IPS-18a (cell line): ENCODE measurements at regions not wholly inside any gene's neighbourhood (a gene's known extent, or its start where the extent isn't known, plus 50 kb on each side); places are given as distances from the start of the nearest gene placed in this dataset.

Experiments used
- H3K27ac ChIP-seq: one replicate; pipeline ENCODE4 v1.5.1; 2013; ENCODE audit warnings: low read length
- H3K27me3 ChIP-seq: one replicate; pipeline ENCODE4 v1.6.1; 2013; ENCODE audit warnings: mild to moderate bottlenecking, low read length; ENCODE audit not compliant: control insufficient read depth, insufficient read depth
- H3K36me3 ChIP-seq: one replicate; pipeline ENCODE4 v1.6.1; 2013; ENCODE audit warnings: low read depth, low read length; ENCODE audit not compliant: control insufficient read depth
- H3K4me1 ChIP-seq: one replicate; pipeline ENCODE4 v1.6.1; 2013; ENCODE audit warnings: low read depth, low read length; ENCODE audit not compliant: control insufficient read depth
- H3K4me3 ChIP-seq: one replicate; pipeline ENCODE4 v1.5.1; 2013; ENCODE audit warnings: low read length
- H3K9ac ChIP-seq: one replicate; pipeline ENCODE4 v1.6.1; 2013; ENCODE audit warnings: mild to moderate bottlenecking, low read length, moderate library complexity
- H3K9me3 ChIP-seq: one replicate; pipeline ENCODE4 v1.6.1; 2013; ENCODE audit warnings: low read depth, low read length; ENCODE audit not compliant: control insufficient read depth

DNA sequence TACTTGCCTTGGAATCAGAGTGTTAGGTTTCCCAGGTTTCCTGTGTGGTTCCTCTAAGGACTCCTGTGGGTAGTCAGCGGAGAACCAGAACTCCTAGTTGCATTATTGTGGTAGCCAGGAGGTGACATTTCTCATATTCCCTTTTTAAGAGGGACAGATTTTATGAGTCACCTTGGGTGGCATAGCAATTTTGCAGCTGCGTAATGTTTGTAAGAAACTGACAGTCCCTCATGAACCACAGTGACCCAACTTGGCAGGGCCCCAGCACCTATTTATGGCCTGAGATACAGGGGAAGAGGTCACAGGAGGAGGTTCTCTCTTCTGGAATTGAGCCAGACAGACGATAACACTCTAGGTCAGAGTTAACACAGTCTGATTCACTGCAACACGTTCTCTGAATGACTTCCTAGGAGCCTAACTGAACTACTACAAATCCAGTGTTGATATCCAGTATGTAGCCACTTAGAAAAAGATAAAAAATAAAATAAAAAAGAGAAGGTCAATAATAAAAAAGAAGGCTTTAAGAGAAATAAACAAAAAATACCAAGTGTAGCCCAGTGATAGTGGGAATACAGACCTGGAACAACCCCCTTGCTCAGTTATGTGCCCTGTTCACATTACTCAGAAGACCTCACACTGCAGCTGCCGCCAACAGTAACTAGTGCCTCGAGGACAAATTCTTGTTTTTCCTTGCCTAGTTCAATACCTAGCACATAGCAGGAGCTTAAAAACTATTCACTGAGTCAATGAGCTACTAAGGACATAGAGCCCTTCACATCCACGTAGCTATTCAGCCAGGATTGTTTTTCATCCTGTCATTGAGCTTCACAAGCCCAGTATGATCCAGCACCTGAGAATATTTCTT, 50.7 kb upstream of the VLDLR start:
- Histone ChIP-seq H3K27me3 (no peaks in the 10 kb centered on the region), H3K9me3 (no peaks in the 10 kb centered on the region), H3K4me1 (no peaks in the 10 kb centered on the region), H3K4me3 (no peak overlapping the region), H3K27ac (no peak overlapping the region), H3K9ac (no peak overlapping the region), H3K36me3 (no peaks in the 10 kb centered on the region)
